ENCODE measurements at regions not wholly inside any gene's neighbourhood (a gene's known extent, or its start where the extent isn't known, plus 50 kb on each side); places are given as distances from the start of the nearest gene placed in this dataset.

- Histone ChIP-seq H3K27me3 (ENCODE audit: control insufficient read depth in 3 of 3, insufficient read depth in 3 of 3, low read length in 2 of 3) (no peaks in the 10 kb centered on the region), H3K4me1 (ENCODE audit: control insufficient read depth in 5 of 5, insufficient read depth in 5 of 5, low read length in 5 of 5) (peaks cover 0 to 8% (median 0%) of the 10 kb centered on the region in 5 donors), H3K4me3 (no peak overlapping the region), H3K9ac (ENCODE audit: insufficient read depth in 1 of 2, low read length in 2 of 2) (no peak overlapping the region), H3K27ac (ENCODE audit: low read depth in 1 of 2, low read length in 1 of 2) (no peak overlapping the region), H3K9me3 (ENCODE audit: control insufficient read depth in 4 of 4, insufficient read depth in 3 of 4, low read length in 3 of 4) (no peaks in the 10 kb centered on the region), H3K36me3 (ENCODE audit: control insufficient read depth in 4 of 4, insufficient read depth in 4 of 4, low read length in 4 of 4) (no peaks in the 10 kb centered on the region)
- WGBS, 2 donors = 65 to 70% methylated on average over 2 of the region's 2 CpGs
- TF ChIP-seq, protein P1, sequence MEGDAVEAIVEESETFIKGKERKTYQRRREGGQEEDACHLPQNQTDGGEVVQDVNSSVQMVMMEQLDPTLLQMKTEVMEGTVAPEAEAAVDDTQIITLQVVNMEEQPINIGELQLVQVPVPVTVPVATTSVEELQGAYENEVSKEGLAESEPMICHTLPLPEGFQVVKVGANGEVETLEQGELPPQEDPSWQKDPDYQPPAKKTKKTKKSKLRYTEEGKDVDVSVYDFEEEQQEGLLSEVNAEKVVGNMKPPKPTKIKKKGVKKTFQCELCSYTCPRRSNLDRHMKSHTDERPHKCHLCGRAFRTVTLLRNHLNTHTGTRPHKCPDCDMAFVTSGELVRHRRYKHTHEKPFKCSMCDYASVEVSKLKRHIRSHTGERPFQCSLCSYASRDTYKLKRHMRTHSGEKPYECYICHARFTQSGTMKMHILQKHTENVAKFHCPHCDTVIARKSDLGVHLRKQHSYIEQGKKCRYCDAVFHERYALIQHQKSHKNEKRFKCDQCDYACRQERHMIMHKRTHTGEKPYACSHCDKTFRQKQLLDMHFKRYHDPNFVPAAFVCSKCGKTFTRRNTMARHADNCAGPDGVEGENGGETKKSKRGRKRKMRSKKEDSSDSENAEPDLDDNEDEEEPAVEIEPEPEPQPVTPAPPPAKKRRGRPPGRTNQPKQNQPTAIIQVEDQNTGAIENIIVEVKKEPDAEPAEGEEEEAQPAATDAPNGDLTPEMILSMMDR (IDR thresholded peaks at IDR 0.05; ENCODE audit: control extremely low read depth, extremely low read depth) = no peak
- no peak for ATAC-seq (ENCODE audit: insufficient read depth, low FRiP score)
- DNase-seq = no peak
Measured at GRCh38 chr5:99460701-99461100, 531.9 kb upstream of the CHD1 start.

GRCh38 chr5:99453196-99453595, 524.4 kb upstream of the CHD1 start:
- no peak for ATAC-seq (ENCODE audit: insufficient read depth, low FRiP score)

GRCh38 chr5:99449786-99450185, 521.0 kb upstream of the CHD1 start:
- Histone ChIP-seq H3K9me3 (ENCODE audit: control insufficient read depth in 4 of 4, insufficient read depth in 3 of 4, low read length in 3 of 4) (no peaks in the 10 kb centered on the region), H3K4me3 (no peak overlapping the region), H3K9ac (ENCODE audit: insufficient read depth in 1 of 2, low read length in 2 of 2) (no peak overlapping the region), H3K4me1 (ENCODE audit: control insufficient read depth in 5 of 5, insufficient read depth in 5 of 5, low read length in 5 of 5) (no peaks in the 10 kb centered on the region), H3K36me3 (ENCODE audit: control insufficient read depth in 4 of 4, insufficient read depth in 4 of 4, low read length in 4 of 4) (no peaks in the 10 kb centered on the region), H3K27ac (ENCODE audit: low read depth in 1 of 2, low read length in 1 of 2) (no peak overlapping the region), H3K27me3 (ENCODE audit: control insufficient read depth in 3 of 3, insufficient read depth in 3 of 3, low read length in 2 of 3) (no peaks in the 10 kb centered on the region)
- ATAC-seq (ENCODE audit: insufficient read depth, low FRiP score) = no peak
- TF ChIP-seq, protein P1 (IDR thresholded peaks at IDR 0.05; ENCODE audit: control extremely low read depth, extremely low read depth) = no peak
- peak in 1 of 3 donors; percentile 18 for DNase-seq
- WGBS, 2 donors = 66 to 67% methylated on average over 3 of the region's 3 CpGs

More at GRCh38 chr5:99453196-99453595, 524.4 kb upstream of the CHD1 start:
- no peak overlapping the region for H3K4me3 ChIP-seq
- H3K36me3 ChIP-seq (ENCODE audit: control insufficient read depth in 4 of 4, insufficient read depth in 4 of 4, low read length in 4 of 4) = no peaks in the 10 kb centered on the region
- H3K4me1 ChIP-seq (ENCODE audit: control insufficient read depth in 5 of 5, insufficient read depth in 5 of 5, low read length in 5 of 5) = no peaks in the 10 kb centered on the region
- WGBS, 2 donors = 71 to 81% methylated on average over 2 of the region's 2 CpGs
- no peak for DNase-seq
- no peak overlapping the region for H3K27ac ChIP-seq (ENCODE audit: low read depth in 1 of 2, low read length in 1 of 2)
- H3K27me3 ChIP-seq (ENCODE audit: control insufficient read depth in 3 of 3, insufficient read depth in 3 of 3, low read length in 2 of 3) = no peaks in the 10 kb centered on the region
- TF ChIP-seq, protein P1 (IDR thresholded peaks at IDR 0.05; ENCODE audit: control extremely low read depth, extremely low read depth) = no peak
- H3K9ac ChIP-seq (ENCODE audit: insufficient read depth in 1 of 2, low read length in 2 of 2) = no peak overlapping the region
- H3K9me3 ChIP-seq (ENCODE audit: control insufficient read depth in 4 of 4, insufficient read depth in 3 of 4, low read length in 3 of 4) = no peaks in the 10 kb centered on the region

- WGBS, 2 donors = 68 to 69% methylated on average over 1 of the region's 1 CpG
- DNase-seq = no peak
Measured at GRCh38 chr5:99445805-99446204, 517.0 kb upstream of the CHD1 start.

More at GRCh38 chr5:99445805-99446204, 517.0 kb upstream of the CHD1 start:
- Histone ChIP-seq H3K36me3 (ENCODE audit: control insufficient read depth in 4 of 4, insufficient read depth in 4 of 4, low read length in 4 of 4) (no peaks in the 10 kb centered on the region), H3K27me3 (ENCODE audit: control insufficient read depth in 3 of 3, insufficient read depth in 3 of 3, low read length in 2 of 3) (no peaks in the 10 kb centered on the region), H3K9me3 (ENCODE audit: control insufficient read depth in 4 of 4, insufficient read depth in 3 of 4, low read length in 3 of 4) (no peaks in the 10 kb centered on the region), H3K4me3 (no peak overlapping the region), H3K27ac (ENCODE audit: low read depth in 1 of 2, low read length in 1 of 2) (no peak overlapping the region), H3K9ac (ENCODE audit: insufficient read depth in 1 of 2, low read length in 2 of 2) (no peak overlapping the region), H3K4me1 (ENCODE audit: control insufficient read depth in 5 of 5, insufficient read depth in 5 of 5, low read length in 5 of 5) (no peaks in the 10 kb centered on the region)
- TF ChIP-seq, protein P1 (IDR thresholded peaks at IDR 0.05; ENCODE audit: control extremely low read depth, extremely low read depth) = no peak
- no peak for ATAC-seq (ENCODE audit: insufficient read depth, low FRiP score)

Measured in lung (tissue), 11 donors.